Ectodermal cell (in vitro differentiated cells): ENCODE measurements at regions not wholly inside any gene's neighbourhood (a gene's known extent, or its start where the extent isn't known, plus 50 kb on each side); places are given as distances from the start of the nearest gene placed in this dataset.

Experiments used
- H3K27ac ChIP-seq: 2 replicates; pipeline ENCODE4 v1.7.0; 2013; ENCODE audit warnings: mild to moderate bottlenecking, low read depth, low read length; ENCODE audit not compliant: insufficient read depth, poor library complexity, severe bottlenecking
- H3K27me3 ChIP-seq: 2 replicates; pipeline ENCODE4 v1.7.0; 2013; ENCODE audit warnings: mild to moderate bottlenecking, low read length; ENCODE audit not compliant: insufficient read depth, control insufficient read depth, poor library complexity, severe bottlenecking
- H3K36me3 ChIP-seq: one replicate; pipeline ENCODE4 v1.7.0; 2013; ENCODE audit warnings: low read length; ENCODE audit not compliant: control insufficient read depth, insufficient read depth
- H3K4me1 ChIP-seq: one replicate; pipeline ENCODE4 v1.7.0; 2013; ENCODE audit warnings: low read length; ENCODE audit not compliant: control insufficient read depth, insufficient read depth
- H3K4me3 ChIP-seq: 2 replicates; pipeline ENCODE4 v1.7.0; 2013; ENCODE audit warnings: low read depth, low read length, control low read depth; ENCODE audit not compliant: insufficient read depth
- H3K9me3 ChIP-seq: 2 replicates; pipeline ENCODE4 v1.7.0; 2013; ENCODE audit warnings: mild to moderate bottlenecking, low read length, moderate library complexity; ENCODE audit not compliant: control insufficient read depth
- WGBS, 2 experiments: methylation state at CpG; one replicate each; pipeline ENCODE4 v1.1.7; 2013; ENCODE audit warnings: missing lambda C conversion rate in 2 of 2; 5-methylcytosine and 5-hydroxymethylcytosine counted together

DNA sequence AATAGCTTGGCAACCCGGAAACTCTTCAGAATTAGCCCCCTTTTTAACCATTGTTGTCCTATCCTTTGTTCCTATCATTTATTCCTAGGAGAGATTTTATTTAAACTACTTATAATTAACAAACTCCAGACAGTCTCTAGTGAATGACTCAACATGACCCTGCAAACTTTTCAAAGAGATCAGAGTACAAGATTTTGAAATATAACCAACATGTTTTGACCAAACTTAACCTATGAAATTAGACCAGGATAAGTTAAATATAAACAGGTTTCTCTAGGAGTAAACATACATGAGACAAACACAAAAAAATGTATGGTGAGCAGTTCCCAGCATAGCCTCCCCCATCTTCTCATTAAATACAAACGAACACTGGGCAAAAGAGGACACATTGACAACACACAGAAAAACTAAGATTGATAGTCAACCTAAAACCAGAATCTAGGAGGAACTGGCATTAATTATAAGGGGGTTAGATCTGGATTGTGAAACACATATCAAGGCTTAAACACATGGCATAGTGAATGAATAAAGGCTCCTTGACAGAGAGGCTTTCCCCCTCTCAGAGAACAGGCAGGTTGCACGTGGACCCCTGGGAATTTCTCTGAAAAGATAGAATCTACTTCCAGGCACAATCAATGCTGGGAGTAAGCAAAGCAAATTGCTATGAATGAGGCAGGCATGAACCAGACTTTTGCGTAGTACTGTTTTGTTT is 284.1 kb downstream of the IRS1 start:
- Histone ChIP-seq H3K4me1 (no peaks in the 10 kb centered on the region), H3K36me3 (no peaks in the 10 kb centered on the region), H3K9me3 (no peaks in the 10 kb centered on the region), H3K27me3 (no peaks in the 10 kb centered on the region), H3K4me3 (no peak overlapping the region), H3K27ac (no peak overlapping the region)
- WGBS, 2 experiments, result 71 to 88% methylated on average over 1 to 4 of the region's 4 CpGs

DNA sequence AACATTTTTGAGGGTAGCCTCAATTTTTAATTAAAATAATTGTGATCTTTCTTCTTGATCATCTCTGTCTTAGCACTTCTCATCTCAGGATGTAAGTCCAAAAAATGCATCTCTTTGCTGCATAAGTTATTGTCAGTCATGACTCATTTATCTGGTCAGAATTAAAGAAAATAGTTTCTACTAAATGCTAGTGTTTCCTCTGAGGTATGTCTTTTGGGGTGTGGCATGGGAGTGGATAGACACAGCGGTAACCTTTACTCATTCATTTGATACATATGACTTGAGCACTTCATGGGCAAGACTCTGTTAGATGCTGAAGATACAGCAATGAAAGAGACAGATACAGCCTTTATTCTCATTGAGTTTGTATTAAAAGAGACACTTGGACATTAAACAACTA is 284.7 kb downstream of the IRS1 start:
- H3K27ac ChIP-seq, result no peak overlapping the region
- no peaks in the 10 kb centered on the region for H3K36me3 ChIP-seq
- H3K4me1 ChIP-seq, result no peaks in the 10 kb centered on the region
- WGBS, 2 experiments, result 0% methylated on average over 1 of the region's 1 CpG
- no peaks in the 10 kb centered on the region for H3K27me3 ChIP-seq
- no peak overlapping the region for H3K4me3 ChIP-seq
- no peaks in the 10 kb centered on the region for H3K9me3 ChIP-seq

- no peak overlapping the region for H3K4me3 ChIP-seq
- no peak overlapping the region for H3K27ac ChIP-seq
- 92 to 93% methylated on average over 3 to 4 of the region's 4 CpGs for WGBS, 2 experiments
- H3K36me3 ChIP-seq, result no peaks in the 10 kb centered on the region
- no peaks in the 10 kb centered on the region for H3K27me3 ChIP-seq
- no peaks in the 10 kb centered on the region for H3K9me3 ChIP-seq
- H3K4me1 ChIP-seq, result no peaks in the 10 kb centered on the region
These were observed 288.3 kb downstream of the IRS1 start for GRCh38 chr2:226511311-226511710.

DNA sequence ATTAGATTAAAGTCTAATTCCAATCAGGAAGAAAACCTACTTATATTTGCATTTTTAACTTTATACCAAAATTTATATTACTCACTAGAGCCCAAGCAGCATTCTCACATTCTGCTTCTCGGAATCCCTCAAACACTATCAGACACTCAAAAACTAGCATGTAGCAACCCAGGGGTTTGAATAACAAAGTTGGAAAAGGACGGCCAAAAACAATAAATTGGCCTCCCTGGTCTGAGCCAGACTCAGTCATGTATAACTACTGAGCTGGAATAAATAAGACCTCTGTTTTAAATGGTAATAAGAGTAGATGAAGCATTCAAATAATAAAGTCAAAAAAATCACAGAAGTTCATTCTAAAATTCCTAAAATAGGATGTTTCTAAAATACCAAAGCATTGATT is 290.9 kb downstream of the IRS1 start:
- no peak overlapping the region for H3K27ac ChIP-seq
- no peak overlapping the region for H3K4me3 ChIP-seq
- no peaks in the 10 kb centered on the region for H3K9me3 ChIP-seq
- no peaks in the 10 kb centered on the region for H3K36me3 ChIP-seq
- H3K27me3 ChIP-seq, result no peaks in the 10 kb centered on the region
- 90 to 98% methylated on average over 2 of the region's 2 CpGs for WGBS, 2 experiments
- no peaks in the 10 kb centered on the region for H3K4me1 ChIP-seq

GRCh38 chr2:226508005-226508404 is 291.6 kb downstream of the IRS1 start:
- Histone ChIP-seq H3K9me3 (no peaks in the 10 kb centered on the region), H3K4me3 (no peak overlapping the region), H3K27me3 (no peaks in the 10 kb centered on the region), H3K27ac (no peak overlapping the region), H3K36me3 (no peaks in the 10 kb centered on the region), H3K4me1 (no peaks in the 10 kb centered on the region)
- 84 to 87% methylated on average over 3 of the region's 3 CpGs for WGBS, 2 experiments

DNA sequence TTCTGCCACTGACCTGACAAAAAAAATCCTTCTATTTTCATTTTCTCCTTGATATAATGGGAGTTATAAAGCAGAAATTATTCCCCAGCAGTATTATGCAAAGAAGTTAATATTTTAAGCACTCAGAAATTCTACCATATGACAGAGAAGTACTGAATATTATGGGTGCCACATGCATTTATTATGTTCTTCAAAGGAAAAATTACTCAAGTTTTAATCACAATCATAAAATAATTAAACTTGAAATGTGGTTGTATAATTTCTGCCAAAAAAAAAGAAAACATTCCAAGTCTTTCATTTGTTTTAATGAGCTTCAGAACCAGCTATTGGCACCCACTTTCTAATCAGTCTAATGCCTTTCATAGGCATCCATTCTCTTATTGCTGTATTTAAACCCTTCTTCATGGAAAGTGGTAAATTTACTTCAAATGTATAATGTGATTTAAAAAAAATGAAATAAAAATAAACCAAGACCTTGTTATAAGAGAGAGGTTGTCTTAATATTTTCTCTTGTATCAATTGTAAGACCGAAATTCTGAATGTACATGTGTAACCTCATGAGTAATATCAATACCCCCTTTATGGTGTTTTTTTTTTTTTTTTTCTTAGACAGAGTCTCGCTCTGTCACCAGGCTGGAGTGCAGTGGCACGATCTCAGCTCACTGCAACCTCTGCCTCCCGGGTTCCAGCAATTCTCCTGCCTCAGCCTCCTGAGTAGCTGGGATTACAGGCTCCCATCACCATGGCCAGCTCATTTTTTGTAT is 302.3 kb downstream of the IRS1 start:
- peaks cover 15% of the 10 kb centered on the region for H3K4me1 ChIP-seq
- H3K27ac ChIP-seq, result no peak overlapping the region
- no peaks in the 10 kb centered on the region for H3K27me3 ChIP-seq
- H3K4me3 ChIP-seq, result no peak overlapping the region
- no peaks in the 10 kb centered on the region for H3K36me3 ChIP-seq
- H3K9me3 ChIP-seq, result no peaks in the 10 kb centered on the region
- 87 to 96% methylated on average over 3 to 4 of the region's 4 CpGs for WGBS, 2 experiments

- Histone ChIP-seq H3K4me3 (no peak overlapping the region), H3K9me3 (no peaks in the 10 kb centered on the region), H3K27me3 (no peaks in the 10 kb centered on the region), H3K36me3 (no peaks in the 10 kb centered on the region), H3K4me1 (peaks cover 15% of the 10 kb centered on the region), H3K27ac (no peak overlapping the region)
- WGBS, 2 experiments, result 98 to 99% methylated on average over 2 of the region's 2 CpGs
These were observed 303.4 kb downstream of the IRS1 start for GRCh38 chr2:226496273-226496550.

GRCh38 chr2:226495466-226496272 is 304.0 kb downstream of the IRS1 start:
- Histone ChIP-seq H3K27ac (no peak overlapping the region), H3K27me3 (no peaks in the 10 kb centered on the region), H3K4me1 (peaks cover 15% of the 10 kb centered on the region), H3K9me3 (no peaks in the 10 kb centered on the region), H3K36me3 (no peaks in the 10 kb centered on the region), H3K4me3 (no peak overlapping the region)
- 77 to 80% methylated on average over 9 of the region's 9 CpGs for WGBS, 2 experiments

DNA sequence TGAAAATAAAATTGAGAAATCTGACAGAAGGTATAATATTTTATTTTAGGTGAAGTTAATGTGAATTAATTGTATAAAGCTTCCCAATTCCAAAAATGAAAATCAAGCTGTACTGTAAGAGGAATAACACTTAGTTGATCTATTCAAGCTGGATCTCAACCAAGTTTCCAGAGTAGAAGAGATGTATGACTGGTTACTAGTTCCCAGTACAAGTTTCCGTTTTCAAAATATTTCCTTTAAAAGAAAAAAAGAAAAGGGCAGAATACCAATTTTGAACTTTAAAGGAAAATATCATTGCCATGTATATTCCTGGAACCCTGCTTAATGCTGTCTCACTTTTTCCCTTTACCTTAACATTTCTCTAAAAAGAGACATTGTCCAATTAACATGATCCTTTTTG is 308.5 kb downstream of the IRS1 start:
- 93 to 100% methylated on average over 1 of the region's 1 CpG for WGBS, 2 experiments
- Histone ChIP-seq H3K4me3 (no peak overlapping the region), H3K27ac (no peak overlapping the region), H3K36me3 (no peaks in the 10 kb centered on the region), H3K4me1 (peaks cover 10% of the 10 kb centered on the region), H3K9me3 (no peaks in the 10 kb centered on the region), H3K27me3 (no peaks in the 10 kb centered on the region)
